ENCODE measurements at regions not wholly inside any gene's neighbourhood (a gene's known extent, or its start where the extent isn't known, plus 50 kb on each side); places are given as distances from the start of the nearest gene placed in this dataset.
A peak's percentile ranks its signal among the peaks of the same experiment; 100 is the strongest.
"Not testable (repeated sequence)": the region's sequence is repeated elsewhere in the genome, so short reads cannot be mapped to it uniquely, and the experiment has no call there.

DNA sequence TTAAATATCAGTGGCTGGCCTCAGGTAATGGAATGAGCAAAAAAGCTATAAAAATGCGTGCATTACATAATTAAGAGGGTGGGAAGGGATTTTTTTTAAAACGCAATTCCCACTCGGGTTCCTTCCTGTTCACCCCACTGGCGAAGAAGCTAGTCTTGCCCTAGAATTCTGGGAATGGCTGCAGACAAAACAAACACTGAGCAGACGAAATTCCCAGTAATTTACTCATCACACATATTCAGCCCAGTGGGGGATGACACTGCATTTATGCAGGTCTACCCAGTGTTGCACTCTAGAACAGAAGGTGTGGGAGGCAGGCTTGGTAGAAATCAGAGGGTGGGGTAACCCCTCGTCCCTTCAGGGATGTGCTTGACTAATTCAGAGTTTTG is 2695.0 kb upstream of the DEFB115 start:
- no peak for DNase-seq (ENCODE audit: low read depth)

GRCh38 chr20:28562899-28563521 is 2694.5 kb upstream of the DEFB115 start:
- DNase-seq (ENCODE audit: low read depth), result not testable (repeated sequence)

- not testable (repeated sequence) for DNase-seq (ENCODE audit: low read depth)
These were observed 2693.4 kb upstream of the DEFB115 start for GRCh38 chr20:28564024-28564423.

DNA sequence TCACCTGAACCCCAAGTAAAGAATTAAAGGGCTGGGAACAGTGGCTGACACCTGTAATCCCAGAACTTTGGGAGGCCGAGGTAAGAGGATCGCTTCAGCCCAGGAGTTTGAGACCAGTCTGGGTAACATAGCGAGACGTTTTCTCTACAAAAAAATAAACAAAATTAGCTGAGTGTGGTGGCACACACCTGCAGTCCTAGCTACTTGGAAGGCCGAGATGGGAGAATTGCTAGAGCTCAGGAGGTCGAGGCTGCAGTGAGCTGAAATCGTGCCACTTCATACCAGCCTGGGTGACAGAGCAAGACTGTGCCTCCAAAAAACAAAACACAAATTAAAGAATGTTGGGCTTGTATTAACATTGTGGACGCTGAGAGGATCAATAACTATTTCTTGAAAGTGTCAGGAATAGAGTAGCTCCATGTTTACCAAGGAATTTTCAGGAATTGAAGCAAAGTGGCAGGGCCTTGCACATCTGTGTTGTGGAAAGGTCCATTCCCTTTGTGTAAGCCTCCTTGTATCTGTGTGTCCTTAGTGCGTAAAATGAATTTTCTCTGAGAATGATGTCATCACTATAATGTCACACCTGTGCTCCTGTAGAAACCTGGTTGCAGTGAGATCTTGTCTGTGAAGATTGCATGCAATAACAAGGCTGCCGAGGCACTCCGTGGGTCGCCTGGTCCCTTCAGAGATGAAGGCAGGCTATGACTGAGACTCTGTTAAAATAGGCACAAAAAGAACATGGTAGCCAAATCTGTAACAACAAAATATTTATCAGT is 2692.6 kb upstream of the DEFB115 start:
- DNase-seq (ENCODE audit: low read depth), result not testable (repeated sequence)

- not testable (repeated sequence) for DNase-seq (ENCODE audit: low read depth)
These were observed 2681.5 kb upstream of the DEFB115 start for GRCh38 chr20:28575991-28576390.

DNA sequence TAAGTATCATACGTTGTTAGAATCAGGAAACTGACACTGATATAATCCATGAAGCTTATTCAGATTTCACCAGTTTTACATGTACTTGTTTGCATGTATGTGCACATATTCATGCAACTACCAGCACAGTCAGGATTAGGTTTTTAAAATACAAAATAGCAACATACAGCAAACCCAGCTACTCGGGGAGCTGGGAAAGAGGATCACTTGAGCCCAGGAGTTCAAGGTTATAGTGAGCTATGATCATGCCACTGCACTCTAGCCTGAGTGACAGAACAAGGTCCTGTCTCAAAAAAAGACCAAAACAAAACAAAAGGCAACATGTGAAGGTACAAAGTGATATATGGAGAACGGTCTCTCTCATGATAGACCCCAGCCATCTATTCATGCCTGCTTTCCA is 2665.8 kb upstream of the DEFB115 start:
- not testable (repeated sequence) for DNase-seq (ENCODE audit: low read depth)

DNA sequence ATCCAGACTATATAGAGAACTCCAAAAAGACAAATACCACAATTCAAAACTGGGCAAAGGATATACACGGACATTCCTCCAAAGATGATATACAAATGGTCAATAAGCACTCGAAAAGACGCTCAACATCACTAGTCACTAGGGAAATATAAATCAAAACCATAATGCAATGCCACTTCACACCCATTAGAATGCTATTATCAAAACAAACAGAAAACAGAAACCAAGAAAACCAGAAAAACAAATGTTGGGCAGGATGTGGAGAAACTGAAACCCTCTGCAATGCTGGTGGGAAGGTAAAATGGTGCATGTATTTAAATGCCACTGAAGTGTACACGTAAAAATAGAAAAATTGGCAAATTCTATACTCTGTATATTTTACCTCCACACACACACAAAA is 2664.1 kb upstream of the DEFB115 start:
- DNase-seq (ENCODE audit: low read depth), result not testable (repeated sequence)

DNA sequence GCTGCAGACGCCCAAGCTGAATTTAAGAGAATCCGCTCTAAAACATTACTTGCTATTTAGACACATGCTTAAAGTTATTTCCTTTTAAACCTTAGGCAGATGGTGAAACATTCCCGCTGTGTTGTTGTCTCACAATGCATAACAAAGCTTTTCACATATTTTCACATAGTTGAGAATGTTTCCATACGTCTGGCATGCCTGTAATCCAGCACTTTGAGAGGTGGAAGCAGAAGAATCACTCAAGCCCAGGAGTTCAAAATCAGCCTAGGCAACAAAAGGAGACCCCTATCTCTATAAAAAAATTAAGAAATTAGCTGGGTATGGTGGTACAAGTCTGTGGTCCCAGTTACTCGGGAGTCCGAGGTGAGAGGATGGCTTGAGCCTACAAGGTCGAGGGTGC is 2663.0 kb upstream of the DEFB115 start:
- DNase-seq (ENCODE audit: low read depth), result not testable (repeated sequence)

- not testable (repeated sequence) for DNase-seq (ENCODE audit: low read depth)
These were observed 2655.5 kb upstream of the DEFB115 start for GRCh38 chr20:28602006-28602402.

- DNase-seq (ENCODE audit: low read depth), result peak; percentile 53
These were observed 2654.9 kb upstream of the DEFB115 start for GRCh38 chr20:28602403-28603217.

- not testable (repeated sequence) for DNase-seq (ENCODE audit: low read depth)
These were observed 2654.3 kb upstream of the DEFB115 start for GRCh38 chr20:28603218-28603577.

DNA sequence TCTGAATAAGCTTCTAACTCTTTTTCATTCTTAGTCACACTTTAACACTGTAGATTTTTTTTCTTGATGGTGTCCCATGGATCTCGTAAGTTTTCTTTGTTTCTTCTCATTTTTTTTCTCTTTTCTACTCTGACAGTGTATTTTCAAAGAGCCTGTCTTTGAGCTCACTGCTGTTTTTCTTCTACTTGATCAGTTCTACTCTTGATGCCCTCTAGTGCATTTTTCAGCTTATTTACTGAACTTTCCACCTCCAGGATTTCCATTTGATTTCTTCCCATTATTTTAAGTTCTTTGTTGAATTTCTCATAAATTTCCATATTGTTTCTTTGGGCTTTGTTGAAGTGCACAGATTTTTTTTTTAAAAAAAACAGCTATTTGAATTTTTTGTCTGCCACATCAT is 2641.1 kb upstream of the DEFB115 start:
- DNase-seq (ENCODE audit: low read depth), result no peak

GRCh38 chr20:28619956-28620651 is 2637.4 kb upstream of the DEFB115 start:
- not testable (repeated sequence) for DNase-seq (ENCODE audit: low read depth)

GRCh38 chr20:28625112-28625511 is 2632.4 kb upstream of the DEFB115 start:
- not testable (repeated sequence) for DNase-seq (ENCODE audit: low read depth)

DNA sequence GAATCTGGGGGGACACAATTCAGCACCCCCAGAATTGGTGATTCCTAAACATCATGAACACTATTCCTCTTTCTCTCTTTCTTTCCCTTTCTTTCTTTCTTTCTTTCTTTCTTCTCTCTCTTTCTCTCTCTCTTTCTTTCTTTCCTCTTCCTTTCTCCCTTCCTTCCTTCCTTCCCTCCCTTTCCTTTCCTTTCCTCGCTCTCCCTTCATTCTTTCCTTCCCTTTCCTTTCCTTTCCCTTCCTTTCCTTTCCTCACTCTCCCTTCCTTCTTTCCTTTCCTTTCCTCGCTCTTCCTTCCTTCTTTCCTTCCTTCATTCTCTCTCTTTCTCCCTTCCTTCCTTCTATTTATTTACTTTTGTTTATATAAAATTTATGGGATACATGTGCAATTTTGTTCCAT is 2616.6 kb upstream of the DEFB115 start:
- DNase-seq (ENCODE audit: low read depth), result not testable (repeated sequence)

Data from stimulated activated CD8-positive, alpha-beta memory T cell treated with anti-CD3 and anti-CD28 coated beads, Interleukin-15, amount 100 ng/mL, for 1 hour (primary cell).